WTC11 (cell line): ENCODE measurements at regions not wholly inside any gene's neighbourhood (a gene's known extent, or its start where the extent isn't known, plus 50 kb on each side); places are given as distances from the start of the nearest gene placed in this dataset.

Source experiments
- ATAC-seq: fragments of 200-7000 bp; cut with Tn5 transposase; 2 replicates; pipeline ENCODE4 v1.10.0; 2021; ENCODE audit warnings: mild to moderate bottlenecking, moderate library complexity
- CTCF ChIA-PET: fragments of 300-600 bp; sonication (Branson Sonifier 250); formaldehyde crosslinking; loops from one replicate; lab custom pipeline; 2021; ENCODE audit warnings: antibody characterized with exemption; lab: Charles Lee
- POLR2A ChIA-PET: fragments of 350-600 bp; sonication (Branson Sonifier 250); formaldehyde crosslinking; loops from one replicate; lab custom pipeline; 2021; ENCODE audit warnings: antibody characterized with exemption; lab: Charles Lee
- DNase-seq: peaks from one replicate; pipeline ENCODE4 v3.0.0; 2021; ENCODE audit warnings: low spot score
- H3K27ac Mint-ChIP-seq: 2 replicates; pipeline ENCODE4 v1.8.0; 2021; ENCODE audit warnings: mixed read lengths
- H3K27me3 Mint-ChIP-seq: 2 replicates; pipeline ENCODE4 v1.8.0; 2021; ENCODE audit warnings: low read depth, mild to moderate bottlenecking, moderate library complexity, mixed read lengths
- H3K36me3 Mint-ChIP-seq: 2 replicates; pipeline ENCODE4 v1.8.0; 2021; ENCODE audit warnings: mixed read lengths
- H3K4me1 Mint-ChIP-seq: 2 replicates; pipeline ENCODE4 v1.8.0; 2022; ENCODE audit warnings: mixed read lengths
- H3K4me3 Mint-ChIP-seq: 2 replicates; pipeline ENCODE4 v1.8.0; 2021; ENCODE audit warnings: mild to moderate bottlenecking, moderate library complexity, mixed read lengths
- H3K9me3 Mint-ChIP-seq: 2 replicates; pipeline ENCODE4 v1.8.0; 2021; ENCODE audit warnings: mixed read lengths
- ATF2 ChIP-seq: sonication (generic); formaldehyde crosslinking; IDR thresholded peaks from 2 replicates; pipeline ENCODE4 v1.8.1; 2022; ENCODE audit warnings: low read depth, missing genetic modification reagents, borderline replicate concordance
- ATF6 ChIP-seq: sonication (generic); formaldehyde crosslinking; IDR thresholded peaks from 2 replicates; pipeline ENCODE4 v1.8.1; 2023; ENCODE audit warnings: mild to moderate bottlenecking, missing genetic modification reagents
- CREB1 ChIP-seq: sonication (generic); formaldehyde crosslinking; IDR thresholded peaks from 2 replicates; pipeline ENCODE4 v1.8.0; 2023; ENCODE audit warnings: mild to moderate bottlenecking, missing genetic modification reagents
- ERG ChIP-seq: fragments of 250-450 bp; sonication (Bioruptor Pico); IDR thresholded peaks from 2 replicates; pipeline ENCODE4 v1.8.0; 2021; ENCODE audit warnings: mild to moderate bottlenecking
- FOXP4 ChIP-seq: sonication (generic); formaldehyde crosslinking; IDR thresholded peaks from 2 replicates; pipeline ENCODE4 v1.8.0; 2022; ENCODE audit warnings: mild to moderate bottlenecking, missing genetic modification reagents
- GRHL2 ChIP-seq: fragments of 250-450 bp; sonication (Bioruptor Pico); IDR thresholded peaks from 2 replicates; pipeline ENCODE4 v1.8.0; 2022; ENCODE audit warnings: mild to moderate bottlenecking, moderate library complexity; ENCODE audit not compliant: insufficient replicate concordance, severe bottlenecking
- HMGA2 ChIP-seq: fragments of 250-450 bp; sonication (Bioruptor Pico); IDR thresholded peaks from 2 replicates; pipeline ENCODE4 v1.4.0; 2021; ENCODE audit warnings: mild to moderate bottlenecking, moderate library complexity
- JUN ChIP-seq: sonication (generic); formaldehyde crosslinking; IDR thresholded peaks from 2 replicates; pipeline ENCODE4 v1.8.0; 2023; ENCODE audit warnings: mild to moderate bottlenecking, missing genetic modification reagents
- MXD4 ChIP-seq: fragments of 250-450 bp; sonication (Bioruptor Pico); IDR thresholded peaks from 2 replicates; pipeline ENCODE4 v1.8.0; 2021; ENCODE audit warnings: mild to moderate bottlenecking, moderate library complexity, borderline replicate concordance
- NR2C2 ChIP-seq: sonication (generic); formaldehyde crosslinking; IDR thresholded peaks from 2 replicates; pipeline ENCODE4 v1.8.0; 2022; ENCODE audit warnings: mild to moderate bottlenecking, missing genetic modification reagents
- PRDM15 ChIP-seq: sonication (generic); formaldehyde crosslinking; IDR thresholded peaks from 2 replicates; pipeline ENCODE4 v1.8.0; 2022; ENCODE audit warnings: missing genetic modification reagents
- TEAD1 ChIP-seq: sonication (generic); formaldehyde crosslinking; IDR thresholded peaks from 2 replicates; pipeline ENCODE4 v1.8.0; 2022; ENCODE audit warnings: mild to moderate bottlenecking, missing genetic modification reagents
- TP53 ChIP-seq: sonication (generic); formaldehyde crosslinking; IDR thresholded peaks from 2 replicates; pipeline ENCODE4 v1.8.1; 2023; ENCODE audit warnings: mild to moderate bottlenecking, missing genetic modification reagents
- USF2 ChIP-seq: sonication (generic); formaldehyde crosslinking; IDR thresholded peaks from 2 replicates; pipeline ENCODE4 v1.8.1; 2023; ENCODE audit warnings: mild to moderate bottlenecking, missing genetic modification reagents, moderate library complexity
- ZNF263 ChIP-seq: sonication (generic); formaldehyde crosslinking; IDR thresholded peaks from 2 replicates; pipeline ENCODE4 v1.8.1; 2022; ENCODE audit warnings: low read depth, mild to moderate bottlenecking, moderate library complexity, missing genetic modification reagents

- POLR2A ChIA-PET: no interaction called here
- Mint-ChIP-seq H3K4me1 (no peaks in the 10 kb centered on the region), H3K27ac (no peak overlapping the region), H3K36me3 (peaks cover 8% of the 10 kb centered on the region), H3K9me3 (peaks cover 25% of the 10 kb centered on the region), H3K27me3 (no peaks in the 10 kb centered on the region)
- CTCF ChIA-PET: no interaction called here
- DNase-seq: no peak
- no peak for ATAC-seq
- TF ChIP-seq TP53 (CRISPR knock-in tag) (no peak), ZNF263 (no peak), HMGA2 (CRISPR knock-in tag) (no peak), ATF6 (CRISPR knock-in tag) (no peak), PRDM15 (CRISPR knock-in tag) (no peak), NR2C2 (no peak)
- TF ChIP-seq, all 79 proteins: peak for 0
- H3K4me3 Mint-ChIP-seq: no peak overlapping the region
Observed at GRCh38 chr7:145175366-145175765, 339.5 kb upstream of the TPK1 start.

- CTCF ChIA-PET: interaction anchor here (0.7 kb wide), 2 partner anchors 17 to 676 kb away, joined by 3 to 4 read pairs; no protein-coding TSS in a partner anchor
- DNase-seq (no peak), ATAC-seq (no peak)
- H3K4me3 Mint-ChIP-seq: no peak overlapping the region
- H3K27ac Mint-ChIP-seq: no peak overlapping the region
- H3K9me3 Mint-ChIP-seq: peaks cover 12% of the 10 kb centered on the region
- peaks cover 8% of the 10 kb centered on the region for H3K36me3 Mint-ChIP-seq
- H3K4me1 Mint-ChIP-seq: peaks cover 6% of the 10 kb centered on the region; the same call in 1 of the 2 replicates
- POLR2A ChIA-PET: no interaction called here
- no peaks in the 10 kb centered on the region for H3K27me3 Mint-ChIP-seq
- TF ChIP-seq ERG (CRISPR knock-in tag): no peak
- TF ChIP-seq USF2 (CRISPR knock-in tag): no peak
- no peak for TF ChIP-seq GRHL2
- no peak for TF ChIP-seq MXD4 (CRISPR knock-in tag)
- TF ChIP-seq PRDM15 (CRISPR knock-in tag): no peak
- TF ChIP-seq ATF2: no peak
- TF ChIP-seq TEAD1: no peak
- no peak for TF ChIP-seq JUN (CRISPR knock-in tag)
- TF ChIP-seq CREB1 (CRISPR knock-in tag): no peak
- TF ChIP-seq FOXP4 (CRISPR knock-in tag): no peak
Observed at GRCh38 chr7:145169908-145170307, 334.1 kb upstream of the TPK1 start.
